MM.1S (cell line): ENCODE measurements at regions not wholly inside any gene's neighbourhood (a gene's known extent, or its start where the extent isn't known, plus 50 kb on each side); places are given as distances from the start of the nearest gene placed in this dataset.

Experiments
- CTCF ChIP-seq: fragments of 300-600 bp; sonication (generic); IDR thresholded peaks from 2 replicates; pipeline ENCODE4 v1.5.1; 2016; ENCODE audit warnings: antibody characterized with exemption, low read length, mixed read lengths
- EZH2 ChIP-seq: fragments of 300-600 bp; sonication (generic); optimal IDR thresholded peaks from 2 replicates; pipeline ENCODE3; 2017; ENCODE audit warnings: low read depth, mild to moderate bottlenecking, antibody characterized with exemption, low read length, mixed read lengths
- EZH2phosphoT487 ChIP-seq: fragments of 300-600 bp; sonication (generic); IDR thresholded peaks from 2 replicates; pipeline ENCODE4 v1.6.1; 2018; ENCODE audit warnings: antibody characterized with exemption, low read length

- TF ChIP-seq CTCF: no peak
- no peak for TF ChIP-seq EZH2
- TF ChIP-seq EZH2phosphoT487: no peak
Observed at GRCh38 chr7:46198701-46199100, 277.6 kb upstream of the IGFBP3 start.
